ENCODE measurements at regions not wholly inside any gene's neighbourhood (a gene's known extent, or its start where the extent isn't known, plus 50 kb on each side); places are given as distances from the start of the nearest gene placed in this dataset.

DNA sequence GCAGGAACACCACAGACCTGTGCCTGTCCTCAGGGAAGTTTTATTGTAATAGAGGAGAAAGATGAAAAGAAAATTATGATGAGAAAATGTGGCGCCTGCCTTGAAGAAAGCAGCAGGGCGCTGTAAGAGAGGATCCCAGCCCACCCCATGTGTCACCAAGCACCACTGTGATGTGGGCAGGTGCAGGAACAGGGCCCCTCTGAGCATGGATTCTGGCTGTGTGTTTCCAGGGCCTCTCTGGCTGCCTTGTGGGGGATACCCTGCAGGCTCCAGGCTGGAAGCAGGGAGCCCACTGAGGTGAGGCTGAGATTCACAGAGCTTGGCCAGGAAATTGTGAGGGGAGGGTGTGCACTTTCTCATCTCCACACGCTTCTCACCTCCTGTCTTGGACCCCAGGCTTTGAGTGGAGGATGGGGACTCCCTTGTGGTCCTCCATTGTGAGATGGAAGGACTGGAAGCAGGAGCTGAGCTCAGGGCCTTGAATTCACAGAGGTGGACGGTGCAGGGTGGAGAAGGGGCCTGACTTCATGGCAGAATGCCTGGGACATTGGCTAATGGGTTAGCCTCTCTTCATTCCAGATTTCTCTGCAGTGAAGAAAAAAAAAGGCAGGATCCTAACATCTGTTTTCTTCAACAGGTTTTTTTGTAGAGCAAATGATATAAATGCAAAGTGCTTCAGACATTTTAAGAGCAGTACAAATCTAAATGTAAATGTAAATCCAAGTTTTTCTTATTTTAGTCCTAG lies 246.6 kb upstream of the B3GAT1 start:
- TF ChIP-seq RAD21 (IDR thresholded peaks at IDR 0.05; ENCODE audit: low read depth) (no peak), EZH2phosphoT487 (IDR thresholded peaks at IDR 0.05; ENCODE audit: borderline replicate concordance) (no peak), CEBPB (IDR thresholded peaks at IDR 0.05; ENCODE audit: low read depth) (no peak), POLR2A (IDR thresholded peaks at IDR 0.05; ENCODE audit: borderline replicate concordance, extremely low read depth, insufficient read depth, insufficient read length) (no peak)
- TF ChIP-seq, protein P1, sequence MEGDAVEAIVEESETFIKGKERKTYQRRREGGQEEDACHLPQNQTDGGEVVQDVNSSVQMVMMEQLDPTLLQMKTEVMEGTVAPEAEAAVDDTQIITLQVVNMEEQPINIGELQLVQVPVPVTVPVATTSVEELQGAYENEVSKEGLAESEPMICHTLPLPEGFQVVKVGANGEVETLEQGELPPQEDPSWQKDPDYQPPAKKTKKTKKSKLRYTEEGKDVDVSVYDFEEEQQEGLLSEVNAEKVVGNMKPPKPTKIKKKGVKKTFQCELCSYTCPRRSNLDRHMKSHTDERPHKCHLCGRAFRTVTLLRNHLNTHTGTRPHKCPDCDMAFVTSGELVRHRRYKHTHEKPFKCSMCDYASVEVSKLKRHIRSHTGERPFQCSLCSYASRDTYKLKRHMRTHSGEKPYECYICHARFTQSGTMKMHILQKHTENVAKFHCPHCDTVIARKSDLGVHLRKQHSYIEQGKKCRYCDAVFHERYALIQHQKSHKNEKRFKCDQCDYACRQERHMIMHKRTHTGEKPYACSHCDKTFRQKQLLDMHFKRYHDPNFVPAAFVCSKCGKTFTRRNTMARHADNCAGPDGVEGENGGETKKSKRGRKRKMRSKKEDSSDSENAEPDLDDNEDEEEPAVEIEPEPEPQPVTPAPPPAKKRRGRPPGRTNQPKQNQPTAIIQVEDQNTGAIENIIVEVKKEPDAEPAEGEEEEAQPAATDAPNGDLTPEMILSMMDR (IDR thresholded peaks at IDR 0.05 in 2 of 3, conservative IDR thresholded peaks at IDR 0.05 in 1 of 3; ENCODE audit: borderline replicate concordance in 1 of 3, insufficient read depth in 1 of 3, low read depth in 2 of 3, low read length in 2 of 3): no peak
- TF ChIP-seq, protein P2, sequence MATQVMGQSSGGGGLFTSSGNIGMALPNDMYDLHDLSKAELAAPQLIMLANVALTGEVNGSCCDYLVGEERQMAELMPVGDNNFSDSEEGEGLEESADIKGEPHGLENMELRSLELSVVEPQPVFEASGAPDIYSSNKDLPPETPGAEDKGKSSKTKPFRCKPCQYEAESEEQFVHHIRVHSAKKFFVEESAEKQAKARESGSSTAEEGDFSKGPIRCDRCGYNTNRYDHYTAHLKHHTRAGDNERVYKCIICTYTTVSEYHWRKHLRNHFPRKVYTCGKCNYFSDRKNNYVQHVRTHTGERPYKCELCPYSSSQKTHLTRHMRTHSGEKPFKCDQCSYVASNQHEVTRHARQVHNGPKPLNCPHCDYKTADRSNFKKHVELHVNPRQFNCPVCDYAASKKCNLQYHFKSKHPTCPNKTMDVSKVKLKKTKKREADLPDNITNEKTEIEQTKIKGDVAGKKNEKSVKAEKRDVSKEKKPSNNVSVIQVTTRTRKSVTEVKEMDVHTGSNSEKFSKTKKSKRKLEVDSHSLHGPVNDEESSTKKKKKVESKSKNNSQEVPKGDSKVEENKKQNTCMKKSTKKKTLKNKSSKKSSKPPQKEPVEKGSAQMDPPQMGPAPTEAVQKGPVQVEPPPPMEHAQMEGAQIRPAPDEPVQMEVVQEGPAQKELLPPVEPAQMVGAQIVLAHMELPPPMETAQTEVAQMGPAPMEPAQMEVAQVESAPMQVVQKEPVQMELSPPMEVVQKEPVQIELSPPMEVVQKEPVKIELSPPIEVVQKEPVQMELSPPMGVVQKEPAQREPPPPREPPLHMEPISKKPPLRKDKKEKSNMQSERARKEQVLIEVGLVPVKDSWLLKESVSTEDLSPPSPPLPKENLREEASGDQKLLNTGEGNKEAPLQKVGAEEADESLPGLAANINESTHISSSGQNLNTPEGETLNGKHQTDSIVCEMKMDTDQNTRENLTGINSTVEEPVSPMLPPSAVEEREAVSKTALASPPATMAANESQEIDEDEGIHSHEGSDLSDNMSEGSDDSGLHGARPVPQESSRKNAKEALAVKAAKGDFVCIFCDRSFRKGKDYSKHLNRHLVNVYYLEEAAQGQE (IDR thresholded peaks at IDR 0.05; ENCODE audit: low read depth): no peak

All from HCT116 (cell line).